Skin epidermis (tissue), 12 donors: ENCODE measurements at regions not wholly inside any gene's neighbourhood (a gene's known extent, or its start where the extent isn't known, plus 50 kb on each side); places are given as distances from the start of the nearest gene placed in this dataset.

ENCODE experiments used
- H3K27ac ChIP-seq, 21 experiments: fragments of 200-600 bp; sonication (generic) in 11 of 21; one replicate each; pipeline ENCODE4 v1.5.0; 2020; ENCODE audit warnings: mild to moderate bottlenecking in 3 of 21, inconsistent platforms in 2 of 21, moderate library complexity in 2 of 21
- H3K4me3 ChIP-seq, 7 experiments: fragments of 200-600 bp; sonication (generic) in 2 of 7; one replicate each; pipeline ENCODE4 v1.5.0; 2020; ENCODE audit warnings: inconsistent platforms in 2 of 7, mild to moderate bottlenecking in 2 of 7, moderate library complexity in 1 of 7

DNA sequence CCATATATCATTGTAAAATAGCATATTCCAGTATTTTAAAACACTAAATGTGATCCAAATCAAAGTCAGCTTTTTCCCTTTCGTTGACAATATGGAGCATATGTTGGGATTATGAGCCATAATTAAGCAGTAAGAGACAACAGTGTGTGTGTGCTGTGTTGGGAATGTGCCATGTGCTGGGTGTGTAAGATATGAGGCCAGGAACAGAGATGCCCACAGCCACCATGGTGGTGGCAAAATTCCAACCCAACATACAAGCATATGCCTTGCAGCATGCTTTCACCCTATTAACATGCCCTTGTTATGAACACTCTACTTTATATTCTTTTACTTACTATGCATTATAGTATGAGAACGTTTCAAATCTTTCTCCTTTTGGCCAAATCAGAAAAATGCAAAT, 1560.4 kb upstream of the TENM3 start:
- Histone ChIP-seq H3K4me3 (no peak overlapping the region), H3K27ac (no peak overlapping the region)

DNA sequence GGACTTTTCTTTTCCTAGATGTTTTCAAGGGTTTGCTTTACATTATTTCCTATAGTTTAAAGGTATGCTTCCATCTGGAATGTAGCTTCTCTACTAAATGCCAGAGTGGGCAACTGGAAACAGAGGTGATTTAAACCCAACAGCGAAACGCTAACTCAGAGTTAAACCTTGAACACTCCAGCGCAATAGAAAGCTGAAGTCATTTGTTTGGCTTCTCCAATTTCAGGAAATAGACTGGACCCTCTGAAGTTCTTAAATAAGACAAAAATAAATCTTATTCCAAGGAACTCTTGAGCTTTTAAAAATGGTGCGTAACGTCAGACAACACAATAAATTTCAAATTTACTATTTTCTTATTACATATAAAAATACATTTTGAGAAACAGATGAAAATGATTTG, 1560.0 kb upstream of the TENM3 start:
- Histone ChIP-seq H3K4me3 (no peak overlapping the region), H3K27ac (no peak overlapping the region)

DNA sequence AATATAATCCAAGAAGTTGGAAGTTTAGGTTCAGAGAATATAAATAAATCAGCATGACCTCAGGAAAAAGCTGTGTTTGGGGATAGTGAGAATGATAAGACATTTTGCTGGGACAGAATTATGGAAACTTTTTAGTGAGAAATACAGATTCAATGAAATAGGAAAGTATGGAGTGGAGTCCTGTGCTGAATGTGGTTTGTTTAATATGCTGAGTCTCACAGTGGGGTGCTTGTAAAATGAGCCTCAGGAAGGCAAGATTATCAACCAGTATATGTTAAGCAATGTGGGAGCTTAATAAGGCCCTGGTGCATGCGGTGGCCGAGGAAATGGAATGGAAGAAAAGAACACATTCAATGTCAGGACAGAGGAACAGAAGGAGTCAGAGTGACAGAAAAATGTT, 1554.7 kb upstream of the TENM3 start:
- Histone ChIP-seq H3K27ac (no peak overlapping the region), H3K4me3 (no peak overlapping the region)

DNA sequence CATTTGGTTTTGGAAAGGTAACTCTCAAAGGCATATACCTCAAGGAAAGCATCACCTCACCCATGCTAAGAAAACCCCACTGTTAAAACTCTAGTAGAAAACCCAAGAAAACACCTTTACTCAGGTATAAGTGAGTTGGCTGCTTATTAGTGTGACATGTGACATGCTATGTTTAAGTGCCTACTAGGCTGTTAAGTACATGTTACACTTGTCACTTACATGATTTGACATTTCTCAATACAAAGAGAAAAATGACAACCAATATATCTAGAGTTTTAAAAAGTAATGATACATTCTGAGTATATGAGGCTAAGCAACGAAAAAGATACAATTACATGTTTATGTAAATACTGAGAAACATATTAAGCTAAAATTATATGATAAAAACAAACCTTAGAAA, 1548.3 kb upstream of the TENM3 start:
- Histone ChIP-seq H3K4me3 (no peak overlapping the region), H3K27ac (no peak overlapping the region)

DNA sequence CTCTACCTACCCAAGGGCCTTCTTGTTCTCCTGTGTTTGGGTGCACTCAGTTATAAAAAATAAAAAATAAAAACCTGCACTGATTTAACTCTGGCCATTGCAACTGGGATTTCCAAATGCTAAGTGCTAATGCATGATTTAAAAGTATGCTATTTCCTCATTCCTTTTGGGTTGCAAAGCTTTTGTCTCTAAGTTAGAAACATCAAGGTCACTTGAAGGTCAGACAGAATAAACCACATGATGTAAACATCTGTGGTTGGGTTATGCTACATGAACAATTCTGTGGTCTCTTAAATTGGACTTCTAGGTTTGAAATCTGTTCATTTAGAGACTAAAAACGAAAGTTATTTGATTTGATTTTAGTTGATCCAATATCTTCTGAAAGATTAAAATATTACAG, 1547.4 kb upstream of the TENM3 start:
- Histone ChIP-seq H3K4me3 (no peak overlapping the region), H3K27ac (no peak overlapping the region)

DNA sequence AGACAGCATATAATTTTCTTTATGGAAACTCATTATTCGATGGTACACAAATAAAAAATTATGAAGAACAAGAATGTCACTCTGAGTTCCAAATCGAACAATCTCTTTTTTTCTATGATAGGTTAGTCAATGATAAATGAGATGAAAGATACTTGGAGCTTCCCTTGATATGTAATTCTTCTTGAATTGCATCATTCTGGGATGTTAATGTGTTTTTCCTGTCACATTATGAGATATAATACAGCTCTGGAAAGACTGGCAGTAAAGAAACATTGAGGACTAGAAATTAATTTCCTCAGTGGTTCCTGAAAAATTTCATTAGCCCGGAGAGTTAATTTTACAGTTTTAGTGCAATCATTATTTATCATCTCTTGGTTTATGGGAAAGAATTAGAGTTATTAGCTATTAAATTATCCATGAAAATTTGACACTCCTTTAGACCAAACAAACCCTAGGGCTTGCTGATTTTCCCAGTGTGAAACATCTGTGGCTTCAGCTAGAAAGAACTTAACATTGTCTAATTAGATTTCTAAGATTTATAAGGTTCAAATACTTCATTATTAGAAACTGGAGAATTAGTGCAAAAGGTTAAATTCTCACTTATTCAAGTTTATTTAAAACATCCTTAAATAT, 1546.6 kb upstream of the TENM3 start:
- H3K4me3 ChIP-seq = no peak overlapping the region
- no peak overlapping the region for H3K27ac ChIP-seq

DNA sequence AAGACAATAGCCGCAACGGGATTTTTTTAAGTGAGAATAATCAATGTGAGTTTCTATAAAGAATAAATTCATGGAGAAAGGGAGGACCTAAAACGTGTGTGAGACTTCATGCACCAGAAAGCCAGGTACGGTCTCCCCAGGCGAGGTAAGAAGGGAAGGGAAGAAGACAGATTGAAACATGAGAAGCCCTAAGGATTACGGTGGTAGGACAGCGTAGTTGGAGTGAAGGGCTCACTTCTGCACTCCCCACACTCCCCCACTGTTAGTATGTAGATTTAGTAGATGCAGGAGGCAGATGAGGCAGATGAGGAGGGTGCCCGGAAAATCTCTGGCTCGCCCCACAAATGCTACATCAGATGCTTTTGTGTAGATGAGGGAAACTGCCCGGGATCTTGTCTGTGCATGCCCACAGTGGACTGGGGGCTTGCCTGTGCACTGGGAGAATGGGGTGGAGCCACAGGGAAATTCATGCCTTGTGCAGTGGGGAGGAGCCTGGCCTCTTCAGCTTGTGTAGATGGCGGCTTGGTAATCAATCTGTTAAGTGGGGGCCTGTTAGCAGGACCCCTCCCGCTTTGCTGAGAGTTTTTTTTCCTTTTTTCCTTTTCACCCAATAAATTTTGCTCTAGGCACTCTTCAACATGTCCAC, 1544.5 kb upstream of the TENM3 start:
- Histone ChIP-seq H3K4me3 (no peak overlapping the region), H3K27ac (no peak overlapping the region)

DNA sequence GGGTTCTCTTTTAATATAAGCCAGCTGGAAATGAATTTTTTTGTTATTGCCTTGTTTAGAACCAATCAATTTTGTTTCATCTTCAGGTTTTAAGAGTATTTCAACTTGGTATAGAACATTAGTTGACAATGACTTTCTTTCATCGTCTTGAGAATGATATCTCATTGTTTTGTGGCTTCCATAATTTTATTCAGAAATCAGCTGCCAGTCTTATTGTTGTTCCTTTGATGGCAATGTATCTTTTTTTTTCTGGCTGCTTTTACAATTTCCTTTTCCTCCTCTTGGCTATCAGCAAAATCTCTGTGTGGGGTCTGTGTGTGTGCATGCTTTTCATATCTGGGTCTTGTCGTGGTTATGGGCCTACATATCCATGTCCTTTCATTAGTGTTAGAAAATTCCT, 1536.4 kb upstream of the TENM3 start:
- Histone ChIP-seq H3K27ac (no peak overlapping the region), H3K4me3 (no peak overlapping the region)

DNA sequence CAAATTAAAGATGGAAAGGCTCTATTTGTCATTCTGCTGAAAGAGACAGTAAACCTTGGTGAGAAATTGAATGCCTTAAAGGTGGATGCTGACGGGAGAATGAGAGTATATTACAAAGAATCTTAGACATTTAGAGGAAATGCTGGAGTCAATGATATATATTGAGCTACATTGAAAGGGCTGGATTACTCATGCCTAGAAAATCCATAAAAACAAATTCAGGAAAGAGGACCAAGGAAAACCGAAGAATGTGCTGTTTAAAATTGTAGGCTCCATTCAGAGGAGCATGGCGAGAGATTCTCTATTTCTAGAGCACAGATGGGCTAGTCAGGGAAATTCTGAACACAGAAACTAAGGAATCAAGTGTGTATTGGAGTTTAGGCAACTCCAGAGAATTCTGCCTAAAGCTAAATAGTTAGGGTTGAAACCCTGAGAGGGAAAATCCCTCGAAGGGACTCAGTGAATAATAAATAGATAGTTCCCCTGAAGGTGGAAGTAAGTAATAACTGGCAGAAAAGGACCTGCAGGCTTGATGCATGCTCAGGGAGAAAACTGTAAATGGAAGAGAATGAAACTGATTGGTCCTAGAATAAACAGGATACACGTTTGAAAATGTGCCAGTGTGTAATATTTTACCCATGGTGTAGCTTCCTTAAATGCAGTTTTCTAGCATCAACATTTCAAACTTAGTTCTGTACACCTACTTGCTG, 1532.4 kb upstream of the TENM3 start:
- H3K27ac ChIP-seq = no peak overlapping the region
- H3K4me3 ChIP-seq = no peak overlapping the region

DNA sequence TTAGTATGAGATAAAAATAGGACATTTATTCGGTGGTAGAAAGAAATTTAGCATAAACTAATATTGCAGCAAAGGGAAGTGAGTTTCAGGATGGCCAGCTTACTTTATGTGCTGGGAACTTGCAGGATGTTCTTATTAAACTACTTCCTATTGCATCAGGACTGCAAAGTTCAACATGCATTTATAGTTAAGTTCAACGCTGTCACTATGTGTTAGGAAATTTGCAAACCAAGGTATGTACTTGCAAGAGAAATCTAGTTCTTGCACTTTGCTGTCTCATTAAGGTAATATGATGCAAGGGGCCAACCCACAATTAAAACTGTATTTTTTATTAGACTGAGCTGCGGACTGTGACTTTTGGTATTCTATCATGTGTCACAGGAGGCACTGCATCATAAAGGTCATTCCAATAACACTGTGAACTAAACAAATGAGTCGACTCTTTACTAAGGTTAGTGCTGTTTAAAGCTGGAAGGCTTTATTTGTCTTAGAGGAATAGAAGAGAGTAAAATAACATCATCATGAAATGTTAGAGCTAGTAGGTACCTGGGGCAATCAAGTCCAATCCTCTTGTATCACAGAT, 1525.7 kb upstream of the TENM3 start:
- H3K4me3 ChIP-seq = no peak overlapping the region
- H3K27ac ChIP-seq = no peak overlapping the region

DNA sequence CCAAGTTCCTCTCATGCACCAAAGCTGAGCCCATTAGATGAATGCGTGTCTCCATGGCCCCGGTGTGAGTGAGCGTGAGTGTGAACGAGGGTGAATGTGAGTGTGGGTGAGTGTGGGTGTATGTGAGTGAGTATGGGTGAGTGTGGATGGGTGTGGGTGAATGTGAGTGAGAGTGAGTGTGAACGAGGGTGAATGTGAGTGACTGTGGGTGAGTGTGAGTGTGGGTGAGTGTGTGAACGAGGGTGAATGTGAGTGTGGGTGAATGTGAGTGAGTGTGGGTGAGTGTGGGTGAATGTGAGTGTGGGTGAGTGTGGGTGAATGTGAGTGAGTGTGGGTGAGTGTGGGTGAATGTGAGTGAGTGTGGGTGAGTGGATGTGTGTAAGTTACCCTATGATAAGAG, 1521.8 kb upstream of the TENM3 start:
- Histone ChIP-seq H3K27ac (no peak overlapping the region), H3K4me3 (no peak overlapping the region)

DNA sequence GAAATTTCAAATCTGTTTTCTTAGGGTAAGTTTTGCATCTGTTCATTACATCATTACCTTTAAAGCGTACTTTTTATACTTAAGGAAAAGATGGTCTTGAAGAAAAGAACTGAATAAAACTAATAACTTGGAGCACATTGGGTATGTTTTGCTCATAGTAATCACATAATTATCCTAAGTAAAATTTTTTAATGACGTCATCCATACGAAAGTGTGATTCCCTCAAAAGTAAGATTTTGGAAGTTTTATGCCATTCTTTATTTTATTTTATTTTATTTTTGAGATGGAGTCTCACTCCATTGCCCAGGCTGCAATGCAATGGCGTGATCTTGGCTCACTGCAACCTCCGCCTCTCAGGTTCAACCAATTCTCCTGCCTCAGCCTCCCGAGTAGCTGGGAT, 1516.6 kb upstream of the TENM3 start:
- H3K4me3 ChIP-seq = no peak overlapping the region
- no peak overlapping the region for H3K27ac ChIP-seq

DNA sequence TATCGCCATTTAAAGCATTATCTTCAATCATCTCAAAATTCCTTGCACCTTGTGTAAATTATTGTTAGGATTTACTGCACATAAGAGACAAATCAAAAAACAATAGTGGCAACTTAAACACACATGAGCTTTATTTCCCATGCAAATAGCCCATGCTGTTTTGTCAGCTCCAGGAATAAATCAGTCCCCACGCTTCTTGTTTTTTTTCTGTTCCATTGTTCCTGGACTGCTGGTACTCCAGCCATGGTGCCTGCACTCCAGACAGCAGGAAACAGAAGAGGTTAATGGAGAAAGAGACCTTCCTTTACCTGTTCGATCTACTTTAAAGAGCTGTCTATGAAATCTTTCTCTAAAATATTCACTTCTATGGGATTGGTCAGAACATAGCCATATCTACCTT, 1515.7 kb upstream of the TENM3 start:
- Histone ChIP-seq H3K4me3 (no peak overlapping the region), H3K27ac (no peak overlapping the region)

DNA sequence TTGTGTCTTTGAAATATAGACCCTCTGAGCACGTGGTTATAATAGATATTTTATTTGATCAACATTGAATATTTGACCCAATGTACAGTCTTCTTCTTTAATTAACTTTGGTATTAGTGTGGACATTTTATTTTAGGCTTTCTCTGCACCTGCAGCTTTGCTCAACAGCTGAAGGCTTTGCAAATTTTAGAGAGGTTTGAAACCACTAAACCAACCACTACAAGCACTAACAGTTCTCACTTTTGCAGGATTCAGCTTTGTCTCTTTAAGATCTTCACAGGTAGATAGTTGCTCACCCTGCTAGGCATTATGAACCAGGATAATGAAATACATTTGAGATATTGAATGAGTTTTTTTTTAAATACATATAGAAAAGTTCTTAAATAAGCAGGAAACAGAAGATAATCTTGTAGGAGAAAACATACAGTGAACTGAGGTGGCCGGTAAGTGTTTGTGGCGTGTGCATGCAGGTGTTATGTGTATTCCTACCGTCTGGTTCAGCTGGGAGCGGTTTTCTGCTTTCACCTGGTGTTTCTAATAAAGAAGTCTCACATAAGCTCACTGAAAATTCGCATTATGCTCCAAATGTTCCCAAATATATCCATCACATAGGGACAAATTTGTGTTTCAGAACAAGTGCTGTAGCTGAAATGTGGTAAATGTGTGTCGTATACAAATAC, 1508.3 kb upstream of the TENM3 start:
- no peak overlapping the region for H3K4me3 ChIP-seq
- no peak overlapping the region for H3K27ac ChIP-seq

DNA sequence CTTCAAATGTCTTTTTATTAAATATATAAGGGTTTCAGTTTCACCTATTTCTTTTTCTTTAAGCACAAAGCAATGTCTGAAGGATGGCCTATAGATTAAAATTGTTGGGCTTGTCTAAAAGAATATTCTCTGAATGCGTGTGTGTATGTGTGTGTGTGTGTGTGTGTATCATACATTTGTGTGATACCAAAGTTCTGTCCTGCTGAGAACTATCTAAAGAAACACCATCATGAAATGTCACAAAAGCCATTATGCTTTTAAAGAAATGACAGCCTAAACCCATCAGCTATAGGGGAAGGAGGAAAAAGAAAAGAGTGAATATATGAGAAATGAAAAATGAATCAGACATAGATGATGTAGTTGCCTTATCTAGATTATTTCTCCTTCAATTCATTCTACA, 1501.5 kb upstream of the TENM3 start:
- Histone ChIP-seq H3K4me3 (no peak overlapping the region), H3K27ac (no peak overlapping the region)

DNA sequence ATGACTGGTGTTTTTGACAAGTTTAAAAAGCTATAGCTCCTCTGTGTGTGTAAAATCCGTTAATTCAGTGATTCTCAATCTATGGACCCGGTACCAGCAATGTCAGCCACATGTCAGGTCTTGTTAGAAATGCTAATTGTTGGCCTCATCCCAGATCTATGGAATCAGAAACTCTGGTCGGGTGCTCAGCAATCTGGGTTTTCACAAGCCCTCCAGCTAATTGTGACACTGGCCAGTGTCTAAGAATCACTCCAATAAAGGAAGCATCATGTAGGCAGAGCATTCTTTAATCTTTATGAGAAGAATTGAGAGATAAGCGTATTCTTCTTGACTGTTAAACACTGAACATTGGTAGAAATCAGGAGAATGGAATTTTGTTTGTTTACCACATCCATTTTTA, 1498.2 kb upstream of the TENM3 start:
- H3K27ac ChIP-seq = no peak overlapping the region

DNA sequence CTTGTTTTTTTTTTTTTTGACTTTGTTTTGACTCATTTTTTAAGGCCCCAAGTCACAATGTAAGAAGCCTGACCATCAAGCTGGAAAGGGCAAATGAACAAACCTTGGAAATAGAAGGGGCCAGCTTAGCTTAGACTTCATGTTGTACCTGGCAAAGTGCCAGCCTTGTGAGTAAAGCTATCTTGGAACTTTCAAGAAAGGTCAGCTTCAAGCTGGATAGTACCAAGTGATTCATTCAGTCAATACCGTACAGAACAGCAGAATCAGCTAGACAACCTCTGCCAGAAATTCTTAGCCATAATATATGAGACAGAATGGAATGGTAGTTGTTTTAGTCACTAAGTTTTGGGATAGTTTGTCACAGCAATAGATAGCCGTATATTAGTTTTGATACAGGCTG, 1492.2 kb upstream of the TENM3 start:
- H3K27ac ChIP-seq = no peak overlapping the region
- H3K4me3 ChIP-seq = no peak overlapping the region

More for the DNA sequence above, 1498.2 kb upstream of the TENM3 start:
- no peak overlapping the region for H3K4me3 ChIP-seq

DNA sequence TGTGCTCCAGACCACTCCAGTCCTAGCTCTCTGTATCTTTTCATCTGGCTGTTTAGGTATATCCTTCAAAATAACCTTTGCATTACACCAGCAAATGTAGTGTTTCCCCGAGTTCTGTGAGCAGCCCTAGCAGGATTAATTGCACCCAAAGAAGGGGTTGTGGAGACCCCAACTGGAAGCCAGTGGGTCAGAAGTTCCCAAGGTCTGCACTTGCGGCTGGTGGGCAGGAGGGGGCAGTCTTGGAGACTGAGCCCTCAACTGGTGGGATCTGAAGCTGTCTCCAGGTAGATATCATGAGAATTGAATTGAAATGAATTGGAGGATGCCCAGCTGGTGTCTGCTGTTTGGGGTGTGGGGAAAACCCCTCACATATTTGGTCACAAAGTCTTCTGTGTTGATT, 1485.3 kb upstream of the TENM3 start:
- no peak overlapping the region for H3K4me3 ChIP-seq

DNA sequence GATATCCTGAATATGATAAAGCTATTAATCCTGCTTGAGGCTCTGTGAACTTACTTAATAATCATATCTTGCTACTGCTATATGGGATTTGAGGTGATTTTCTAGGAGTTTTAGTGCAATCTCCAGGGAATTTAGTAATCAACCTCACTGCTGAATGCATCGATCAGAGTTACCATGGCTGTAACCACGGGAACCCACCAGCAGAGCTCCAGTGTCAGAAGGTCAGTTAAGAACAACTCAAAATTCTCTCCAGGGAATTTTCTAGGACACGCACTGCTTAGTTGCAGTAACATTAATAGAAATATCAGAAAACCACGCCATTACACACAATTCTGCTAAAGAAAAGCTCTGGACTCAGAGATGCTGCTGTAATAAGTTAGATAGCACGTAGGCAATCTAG, 1477.2 kb upstream of the TENM3 start:
- no peak overlapping the region for H3K27ac ChIP-seq

More for the DNA sequence above, 1485.3 kb upstream of the TENM3 start:
- no peak overlapping the region for H3K27ac ChIP-seq

DNA sequence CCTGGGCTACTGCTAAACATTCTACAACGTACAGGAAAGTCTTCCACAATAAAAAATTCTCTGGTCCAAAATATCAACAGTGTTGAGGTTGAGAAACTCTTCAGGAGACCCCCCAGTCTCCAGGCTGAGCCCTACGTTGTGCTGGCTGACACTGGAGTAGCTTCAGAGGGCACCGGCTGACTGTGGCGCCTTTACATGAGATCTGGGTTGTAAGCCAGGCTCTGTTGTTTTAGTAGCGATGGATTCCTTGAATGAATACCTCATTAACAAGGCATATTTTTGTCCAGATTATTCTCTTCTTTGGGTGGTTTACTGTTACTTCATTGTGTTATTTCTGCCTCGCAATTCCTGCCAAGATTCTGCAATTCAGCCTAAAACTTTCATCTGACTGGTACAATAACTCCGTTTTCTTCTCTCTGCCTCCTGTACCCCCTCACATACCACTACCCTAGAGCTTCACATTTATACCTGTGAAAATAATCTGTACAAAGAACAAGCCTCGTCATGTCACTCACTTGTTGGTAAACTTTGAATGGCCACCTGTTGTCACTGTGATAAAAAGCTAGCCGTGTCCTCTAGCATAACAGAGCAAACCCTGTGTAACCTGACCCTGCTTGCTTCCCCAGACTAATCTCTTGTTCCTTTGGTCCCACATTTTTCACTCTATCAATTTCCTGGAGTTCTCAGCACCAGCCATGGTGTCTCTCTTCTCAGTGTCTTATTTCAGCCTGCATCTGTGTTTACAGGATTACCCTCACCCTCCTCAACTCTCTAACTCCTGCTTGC, 1476.1 kb upstream of the TENM3 start:
- no peak overlapping the region for H3K4me3 ChIP-seq
- H3K27ac ChIP-seq = no peak overlapping the region

More for the DNA sequence above, 1477.2 kb upstream of the TENM3 start:
- no peak overlapping the region for H3K4me3 ChIP-seq
